PC-3 (cell line): ENCODE measurements at regions not wholly inside any gene's neighbourhood (a gene's known extent, or its start where the extent isn't known, plus 50 kb on each side); places are given as distances from the start of the nearest gene placed in this dataset.
"Not testable (repeated sequence)": the region's sequence is repeated elsewhere in the genome, so short reads cannot be mapped to it uniquely, and the experiment has no call there.

ENCODE experiments used
- CTCF ChIP-seq: fragments of 300-600 bp; sonication (generic); conservative IDR thresholded peaks from 2 replicates; pipeline ENCODE4 v1.5.1; 2017; ENCODE audit warnings: antibody characterized with exemption, low read depth, mild to moderate bottlenecking, low read length
- EZH2 ChIP-seq: fragments of 300-600 bp; sonication (generic); IDR thresholded peaks from one replicate; pipeline ENCODE4 v1.6.1; 2017; ENCODE audit warnings: antibody characterized with exemption, mild to moderate bottlenecking, low read length; ENCODE audit not compliant: unreplicated experiment
- EZH2phosphoT487 ChIP-seq: fragments of 300-600 bp; sonication (generic); IDR thresholded peaks from 2 replicates; pipeline ENCODE4 v1.6.1; 2018; ENCODE audit warnings: mild to moderate bottlenecking, antibody characterized with exemption, low read length, borderline replicate concordance

GRCh38 chr9:62839168-62839567, 1649.3 kb downstream of the SPATA31A7 start:
- TF ChIP-seq EZH2phosphoT487, CTCF, EZH2: not testable (repeated sequence)
